Testis (tissue), 2 donors: ENCODE measurements at regions not wholly inside any gene's neighbourhood (a gene's known extent, or its start where the extent isn't known, plus 50 kb on each side); places are given as distances from the start of the nearest gene placed in this dataset.

Experiments used
- POLR2A ChIP-seq: fragments of 450-650 bp; IDR thresholded peaks from one replicate; pipeline ENCODE4 v1.6.1; 2017; ENCODE audit warnings: antibody characterized with exemption, mild to moderate bottlenecking, moderate library complexity
- TF ChIP-seq, protein P1 (sequence below), 3 experiments: fragments of 450-650 bp in 2 of 3; fragments of 200-600 bp in 1 of 3; sonication (generic) in 1 of 3; IDR thresholded peaks; one replicate each; pipeline ENCODE4 v1.5.1; 2016 to 2019; ENCODE audit warnings: antibody characterized with exemption in 3 of 3, mild to moderate bottlenecking in 2 of 3, moderate library complexity in 1 of 3

DNA sequence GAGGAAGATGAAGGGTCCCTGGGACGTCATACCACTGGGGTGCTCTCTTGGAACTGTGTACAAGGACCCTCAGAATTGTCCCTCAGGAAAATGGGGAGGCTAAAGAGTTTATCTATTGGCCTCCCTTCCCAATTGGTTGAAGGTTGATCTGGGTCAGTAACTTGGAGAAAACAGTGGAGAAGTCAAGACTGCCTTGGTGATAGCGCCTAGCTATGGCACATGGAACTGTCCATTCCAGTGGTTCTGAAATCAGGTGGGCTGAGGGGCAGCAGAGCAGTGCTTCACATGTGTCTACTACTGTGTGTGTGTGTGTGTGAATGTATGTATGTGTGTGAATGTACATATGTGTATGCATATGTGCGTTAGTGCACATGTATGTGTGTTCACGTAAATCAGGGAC lies 316.1 kb downstream of the AACS start:
- TF ChIP-seq, protein P1, sequence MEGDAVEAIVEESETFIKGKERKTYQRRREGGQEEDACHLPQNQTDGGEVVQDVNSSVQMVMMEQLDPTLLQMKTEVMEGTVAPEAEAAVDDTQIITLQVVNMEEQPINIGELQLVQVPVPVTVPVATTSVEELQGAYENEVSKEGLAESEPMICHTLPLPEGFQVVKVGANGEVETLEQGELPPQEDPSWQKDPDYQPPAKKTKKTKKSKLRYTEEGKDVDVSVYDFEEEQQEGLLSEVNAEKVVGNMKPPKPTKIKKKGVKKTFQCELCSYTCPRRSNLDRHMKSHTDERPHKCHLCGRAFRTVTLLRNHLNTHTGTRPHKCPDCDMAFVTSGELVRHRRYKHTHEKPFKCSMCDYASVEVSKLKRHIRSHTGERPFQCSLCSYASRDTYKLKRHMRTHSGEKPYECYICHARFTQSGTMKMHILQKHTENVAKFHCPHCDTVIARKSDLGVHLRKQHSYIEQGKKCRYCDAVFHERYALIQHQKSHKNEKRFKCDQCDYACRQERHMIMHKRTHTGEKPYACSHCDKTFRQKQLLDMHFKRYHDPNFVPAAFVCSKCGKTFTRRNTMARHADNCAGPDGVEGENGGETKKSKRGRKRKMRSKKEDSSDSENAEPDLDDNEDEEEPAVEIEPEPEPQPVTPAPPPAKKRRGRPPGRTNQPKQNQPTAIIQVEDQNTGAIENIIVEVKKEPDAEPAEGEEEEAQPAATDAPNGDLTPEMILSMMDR (IDR thresholded peaks at IDR 0.05) = no peak
- no peak for TF ChIP-seq POLR2A
